ENCODE measurements at regions not wholly inside any gene's neighbourhood (a gene's known extent, or its start where the extent isn't known, plus 50 kb on each side); places are given as distances from the start of the nearest gene placed in this dataset.

DNA sequence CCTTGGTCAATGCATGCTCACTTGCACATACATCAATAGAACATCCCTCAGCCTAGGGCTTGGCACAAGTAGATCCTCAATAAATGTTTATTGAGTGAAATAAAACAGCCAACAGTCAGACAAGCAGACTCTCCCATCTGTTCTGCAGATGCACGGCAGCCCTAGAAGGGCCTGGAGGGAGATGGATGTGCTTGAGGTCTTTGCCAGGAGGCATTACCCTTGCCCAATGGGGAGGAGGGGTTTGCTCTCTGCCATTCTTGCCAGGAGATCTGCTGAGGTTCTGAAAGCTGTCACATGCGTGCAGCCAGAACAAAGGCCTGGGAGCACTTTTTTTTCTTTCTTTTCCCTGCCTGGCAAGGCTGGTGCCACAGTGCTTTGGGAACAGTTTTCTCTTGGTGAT, 349.3 kb upstream of the THRB start:
- no peak for DNase-seq (ENCODE audit: low spot score)

DNA sequence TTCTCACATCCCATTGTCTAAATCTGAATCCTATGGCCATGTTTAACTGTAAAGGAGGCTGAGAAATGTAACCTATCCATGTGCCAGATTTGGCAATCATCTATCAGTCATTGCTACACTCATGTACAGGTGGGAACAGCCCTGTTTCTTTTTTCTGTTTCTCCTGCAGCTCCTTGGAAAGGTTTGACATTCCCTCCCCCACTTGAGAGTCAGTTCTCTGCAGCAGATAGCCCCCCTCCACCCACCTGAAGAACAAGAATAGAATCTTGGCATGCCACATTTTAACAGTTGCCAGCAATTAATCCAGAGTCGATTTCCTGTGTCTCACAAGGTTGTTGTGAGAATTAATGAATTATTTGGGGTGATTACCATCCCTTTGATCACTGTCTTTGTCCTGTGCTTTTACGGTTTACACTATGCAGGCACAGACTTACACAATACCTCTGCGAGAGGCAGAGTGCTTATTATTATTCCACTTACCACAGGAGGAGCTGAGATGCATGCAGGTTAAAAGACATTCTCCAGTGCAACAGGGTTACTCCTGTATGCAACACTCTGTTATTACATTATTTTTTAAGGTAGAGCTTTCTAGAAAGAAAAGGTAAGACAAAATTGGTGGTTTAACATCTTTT, 351.0 kb upstream of the THRB start:
- no peak for DNase-seq (ENCODE audit: low spot score)

GRCh38 chr3:24846286-24846860, 351.7 kb upstream of the THRB start:
- DNase-seq (ENCODE audit: low spot score): no peak

DNA sequence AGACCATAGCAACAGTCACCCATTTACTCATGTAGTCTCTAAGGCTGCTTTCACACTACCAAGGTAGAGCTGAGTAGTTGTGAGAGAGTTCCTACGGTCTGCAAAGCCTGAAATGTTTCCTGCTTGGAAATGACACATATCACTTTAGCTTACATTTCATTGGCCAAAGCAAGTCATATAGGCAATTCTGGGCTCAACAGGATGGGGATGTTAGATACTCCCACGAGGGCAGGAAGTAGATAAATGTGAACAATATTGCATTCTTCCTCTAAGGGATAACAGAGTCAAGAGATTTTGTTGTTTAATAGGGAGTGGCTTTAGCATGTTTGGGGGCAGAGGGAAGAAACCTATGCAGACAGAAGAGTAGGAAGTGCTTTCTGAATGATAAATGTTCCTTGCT, 355.6 kb upstream of the THRB start:
- DNase-seq (ENCODE audit: low spot score): no peak

- no peak for DNase-seq (ENCODE audit: low spot score)
These were observed 359.2 kb upstream of the THRB start for GRCh38 chr3:24853685-24854490.

DNA sequence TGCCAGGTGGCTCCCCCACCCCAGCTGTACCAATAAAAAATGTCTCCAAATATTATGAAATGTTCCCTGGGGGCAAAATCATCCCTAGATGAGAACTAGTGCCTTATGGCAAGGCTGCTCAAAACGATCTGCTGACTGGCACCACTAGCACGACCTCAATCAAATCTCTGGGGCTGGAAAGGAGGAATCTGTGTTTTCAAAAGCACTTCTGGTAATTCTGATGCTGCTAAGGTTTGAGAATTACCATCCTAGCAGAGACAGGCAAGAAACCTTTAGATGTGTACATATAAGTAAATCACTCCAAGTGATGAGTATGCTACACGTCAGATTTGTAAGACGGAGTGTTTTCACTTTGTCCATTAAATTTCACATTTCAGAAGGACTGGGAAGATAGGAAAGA, 360.1 kb upstream of the THRB start:
- no peak for DNase-seq (ENCODE audit: low spot score)

GRCh38 chr3:24857945-24858344, 363.3 kb upstream of the THRB start:
- DNase-seq (ENCODE audit: low spot score): no peak

- no peak for DNase-seq (ENCODE audit: low spot score)
These were observed 368.6 kb upstream of the THRB start for GRCh38 chr3:24863215-24863614.

- DNase-seq (ENCODE audit: low spot score): no peak
These were observed 373.1 kb upstream of the THRB start for GRCh38 chr3:24867783-24868182.

DNA sequence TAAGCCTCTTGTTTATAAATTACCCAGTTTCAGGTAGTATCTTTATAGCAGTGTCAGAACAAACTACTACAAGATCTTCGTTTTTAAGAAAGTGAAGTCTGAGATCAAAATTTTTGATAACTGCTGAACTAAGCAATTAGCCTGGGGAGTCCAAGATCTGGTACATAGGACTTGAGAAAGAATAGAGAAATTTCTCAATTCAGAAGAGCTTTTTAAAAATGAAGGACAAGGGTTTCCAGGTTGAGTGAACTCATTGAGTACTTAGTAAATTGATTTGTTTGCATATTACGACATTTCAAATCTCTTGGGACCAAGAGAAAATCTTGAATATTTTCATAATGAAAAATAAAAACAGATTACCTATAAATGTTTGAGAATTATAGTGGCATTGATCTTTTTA, 386.6 kb upstream of the THRB start:
- no peak for DNase-seq (ENCODE audit: low spot score)

GRCh38 chr3:24886501-24886900, 391.9 kb upstream of the THRB start:
- no peak for DNase-seq (ENCODE audit: low spot score)

DNA sequence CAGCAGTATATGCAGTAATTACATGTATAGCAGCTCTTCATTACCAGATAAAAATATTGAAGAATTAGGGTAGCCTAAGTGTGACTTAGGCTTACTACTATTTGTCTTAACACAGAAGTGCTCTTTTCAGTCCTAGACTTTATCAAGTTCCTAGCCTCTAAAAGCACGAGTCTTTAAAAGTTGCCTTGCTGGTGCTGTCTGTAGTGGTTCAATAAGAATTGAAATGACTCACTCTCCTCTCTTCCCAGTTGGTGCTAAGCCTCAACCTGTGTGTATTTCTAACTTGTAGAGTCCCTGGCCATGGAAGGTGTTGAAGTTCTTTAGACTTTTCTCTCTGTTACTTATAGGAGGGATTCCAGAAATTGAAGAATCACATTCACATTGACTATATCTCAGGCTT, 395.4 kb upstream of the THRB start:
- no peak for DNase-seq (ENCODE audit: low spot score)

DNA sequence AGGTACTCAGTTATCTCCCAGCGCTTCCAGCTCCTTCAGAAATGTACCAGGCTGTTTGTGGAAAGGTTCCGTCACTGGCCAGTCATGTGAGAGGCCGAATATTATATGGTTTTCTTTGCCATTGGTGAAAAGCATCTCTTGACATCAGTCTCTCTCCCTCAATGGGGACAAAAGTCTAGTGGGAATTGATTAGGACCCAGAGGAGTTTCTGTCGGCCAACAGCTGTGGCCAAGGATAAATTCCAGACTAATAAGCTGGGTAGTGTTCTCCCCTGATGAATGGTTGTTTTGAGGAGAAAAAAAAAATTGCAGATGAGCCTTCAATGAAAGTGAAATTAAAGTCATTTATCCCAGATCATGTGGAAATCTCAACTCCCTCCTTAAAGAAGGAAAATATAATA, 404.7 kb upstream of the THRB start:
- no peak for DNase-seq (ENCODE audit: low spot score)

GRCh38 chr3:24899901-24900603, 405.4 kb upstream of the THRB start:
- DNase-seq (ENCODE audit: low spot score): no peak

DNA sequence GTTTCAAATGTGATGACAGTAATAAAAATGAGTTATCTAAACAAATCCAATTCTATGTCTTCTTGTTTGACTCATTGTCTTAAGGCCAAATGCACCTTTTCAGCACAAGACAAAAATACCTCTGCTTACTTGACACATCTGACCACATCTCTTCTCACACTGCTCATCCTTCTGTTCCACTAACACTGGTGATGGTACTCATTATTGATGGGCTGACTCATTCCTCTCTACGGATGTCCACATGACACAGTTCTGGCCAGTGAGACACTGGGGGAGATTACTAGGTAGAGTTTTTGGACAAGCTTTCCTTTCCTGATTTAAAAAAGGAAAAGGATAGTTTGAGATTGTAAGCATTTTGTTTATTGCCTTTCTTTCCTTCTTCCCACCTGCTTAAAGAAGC, 410.6 kb upstream of the THRB start:
- no peak for DNase-seq (ENCODE audit: low spot score)

DNA sequence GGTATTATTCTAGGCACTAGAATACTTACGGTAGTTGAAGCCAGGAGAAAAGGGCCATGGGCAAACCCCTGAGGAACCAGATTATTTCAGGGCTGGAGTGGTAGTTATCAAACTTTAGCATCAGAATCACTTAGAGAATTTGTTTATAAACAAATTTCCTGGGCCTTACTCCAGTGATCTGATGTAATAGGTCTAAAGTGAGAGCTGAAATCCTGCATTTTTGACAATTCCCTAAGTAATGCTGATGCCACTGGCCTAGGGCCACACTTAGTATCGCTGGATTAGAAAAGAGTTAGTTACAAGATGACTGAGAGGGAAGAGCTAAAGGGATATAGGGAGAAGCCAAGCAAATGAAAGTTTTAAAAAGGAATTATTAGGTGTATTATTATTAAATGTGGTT, 412.5 kb upstream of the THRB start:
- DNase-seq (ENCODE audit: low spot score): no peak

DNA sequence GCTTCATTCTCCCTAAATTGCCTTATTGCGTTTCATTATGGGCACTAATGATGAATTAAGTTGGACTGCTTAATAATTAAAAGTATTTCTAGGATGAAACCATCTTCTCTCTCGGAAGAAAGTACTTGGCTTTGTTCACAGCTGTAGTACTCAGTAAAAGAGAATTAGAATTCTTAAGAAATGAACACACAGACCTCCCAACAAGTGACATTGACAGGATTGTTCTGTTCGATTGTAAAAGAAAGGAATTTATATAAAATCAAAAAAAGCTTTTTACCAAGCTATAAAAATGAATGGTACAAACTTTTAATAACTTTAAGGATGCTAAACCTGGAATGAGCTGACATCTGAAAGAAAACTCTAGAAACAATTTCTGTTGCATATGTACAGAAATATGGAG, 416.4 kb upstream of the THRB start:
- DNase-seq (ENCODE audit: low spot score): no peak

DNA sequence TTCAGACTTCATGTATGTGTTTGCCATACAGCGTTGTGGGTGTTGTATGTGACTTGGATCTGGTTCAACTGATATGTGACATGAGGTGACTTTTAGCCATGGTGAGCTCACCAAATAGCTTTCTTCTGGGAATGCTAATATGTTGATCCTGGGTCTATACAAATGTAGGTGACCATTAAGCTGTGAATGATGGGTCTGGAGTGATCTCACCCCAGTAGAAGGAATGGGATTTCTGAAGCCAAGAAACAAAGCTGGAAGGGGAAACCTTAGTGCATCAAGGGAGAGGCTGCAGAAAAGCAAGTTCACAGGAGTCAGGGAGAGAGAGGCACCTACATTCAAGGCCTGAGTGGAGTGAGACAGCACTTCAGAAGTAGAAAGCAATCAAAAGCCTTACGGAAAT, 421.0 kb upstream of the THRB start:
- DNase-seq (ENCODE audit: low spot score): no peak

- no peak for DNase-seq (ENCODE audit: low spot score)
These were observed 423.3 kb upstream of the THRB start for GRCh38 chr3:24917908-24918307.

DNA sequence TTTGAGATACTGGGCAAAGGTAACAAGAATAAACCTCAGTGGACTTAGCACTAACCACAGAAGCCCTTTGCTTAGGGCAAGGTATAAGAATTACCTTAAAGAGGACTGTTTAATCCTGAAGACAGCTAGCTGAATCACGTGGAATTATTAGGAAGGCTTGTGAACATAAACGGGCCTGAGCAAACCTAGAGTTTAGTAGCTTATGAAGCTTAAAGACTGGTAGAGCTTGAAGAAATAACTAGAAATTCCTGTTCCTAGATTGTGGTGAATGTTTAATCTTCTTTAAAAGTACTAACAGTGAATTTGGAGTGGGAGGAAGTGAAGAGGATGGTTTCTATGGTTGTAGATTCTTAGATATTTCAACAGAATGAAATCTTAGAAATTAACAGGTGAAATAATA, 428.9 kb upstream of the THRB start:
- no peak for DNase-seq (ENCODE audit: low spot score)

DNA sequence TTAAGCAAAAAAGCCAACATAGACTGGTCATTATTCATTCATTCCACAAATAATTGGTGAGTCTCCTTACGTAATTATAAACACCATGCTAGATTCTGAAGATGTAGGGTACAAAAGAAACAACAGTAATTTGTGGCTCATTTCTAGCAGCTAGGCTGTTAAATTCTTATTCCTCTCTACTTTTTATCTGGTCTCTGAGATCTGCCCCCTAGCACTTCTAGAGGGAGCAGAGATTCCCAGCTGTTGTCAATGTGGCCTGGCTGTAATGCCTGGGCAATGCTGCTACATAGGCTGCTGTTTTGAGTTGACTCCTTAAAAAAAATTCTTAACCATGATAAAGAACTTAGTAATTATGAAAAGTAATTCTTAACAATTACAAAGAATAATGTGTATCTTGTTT, 434.9 kb upstream of the THRB start:
- no peak for DNase-seq (ENCODE audit: low spot score)

DNA sequence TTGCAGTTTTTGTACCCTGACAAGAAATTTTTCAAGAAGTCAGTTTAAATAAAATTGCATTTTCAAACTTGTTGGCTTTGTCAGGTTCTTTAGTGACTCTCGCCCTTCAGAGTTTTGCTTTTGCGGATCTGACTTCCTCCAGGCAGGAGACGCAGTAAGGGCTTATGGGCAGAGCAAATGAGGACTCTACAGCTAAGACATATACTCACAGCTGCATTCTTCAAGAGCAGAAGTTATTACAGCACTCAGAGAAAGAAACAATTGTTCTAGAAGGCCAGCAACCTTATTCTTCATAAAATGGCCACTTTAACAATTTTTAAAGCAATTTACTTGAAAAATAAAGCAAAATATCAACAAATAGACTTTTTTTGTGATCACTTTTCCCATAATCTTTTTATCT, 438.8 kb upstream of the THRB start:
- no peak for DNase-seq (ENCODE audit: low spot score)

GRCh38 chr3:24936574-24936973, 441.9 kb upstream of the THRB start:
- DNase-seq (ENCODE audit: low spot score): no peak

All from HuH-7.5 (cell line).